ENCODE measurements at regions not wholly inside any gene's neighbourhood (a gene's known extent, or its start where the extent isn't known, plus 50 kb on each side); places are given as distances from the start of the nearest gene placed in this dataset.

DNA sequence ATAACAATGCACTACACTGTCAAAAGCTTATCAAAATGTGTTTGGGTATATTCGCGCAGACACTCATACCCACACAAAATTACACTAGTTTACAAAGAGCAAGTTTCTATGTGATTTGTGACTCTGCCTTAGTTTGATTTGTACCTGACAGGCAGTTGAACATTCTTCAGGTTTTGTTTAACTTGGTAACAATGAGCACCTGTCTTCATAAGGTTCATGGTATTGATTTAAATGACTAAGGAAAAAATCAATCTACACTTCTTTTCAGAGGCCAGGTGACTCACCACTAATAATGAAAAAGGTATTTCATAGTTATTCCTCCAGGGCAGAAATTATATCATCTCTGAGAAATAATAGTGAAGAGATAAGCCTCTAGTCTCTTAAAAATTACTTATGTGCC is 1114.6 kb upstream of the AGA start:
- no peak for DNase-seq (ENCODE audit: low read depth, low spot score)

DNA sequence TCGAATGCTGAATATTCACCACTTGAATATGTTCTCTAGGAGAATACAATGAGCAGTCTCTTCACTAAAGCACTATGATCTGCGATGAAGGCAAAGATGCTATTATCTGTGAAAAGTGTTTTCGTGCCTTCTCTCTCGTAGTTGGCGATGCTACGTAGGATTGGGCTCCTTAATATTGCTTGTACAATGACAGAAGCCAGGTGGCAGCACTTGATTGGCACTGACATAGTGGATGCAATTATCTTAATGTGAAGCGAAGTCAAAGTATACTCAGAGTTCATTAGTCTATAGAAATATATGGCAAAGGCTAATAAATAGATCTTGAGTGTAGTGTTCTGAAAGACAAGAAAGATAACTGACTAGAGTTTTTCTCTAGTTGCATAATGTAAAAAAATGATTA is 1135.7 kb upstream of the AGA start:
- DNase-seq (ENCODE audit: low read depth, low spot score), result no peak

DNA sequence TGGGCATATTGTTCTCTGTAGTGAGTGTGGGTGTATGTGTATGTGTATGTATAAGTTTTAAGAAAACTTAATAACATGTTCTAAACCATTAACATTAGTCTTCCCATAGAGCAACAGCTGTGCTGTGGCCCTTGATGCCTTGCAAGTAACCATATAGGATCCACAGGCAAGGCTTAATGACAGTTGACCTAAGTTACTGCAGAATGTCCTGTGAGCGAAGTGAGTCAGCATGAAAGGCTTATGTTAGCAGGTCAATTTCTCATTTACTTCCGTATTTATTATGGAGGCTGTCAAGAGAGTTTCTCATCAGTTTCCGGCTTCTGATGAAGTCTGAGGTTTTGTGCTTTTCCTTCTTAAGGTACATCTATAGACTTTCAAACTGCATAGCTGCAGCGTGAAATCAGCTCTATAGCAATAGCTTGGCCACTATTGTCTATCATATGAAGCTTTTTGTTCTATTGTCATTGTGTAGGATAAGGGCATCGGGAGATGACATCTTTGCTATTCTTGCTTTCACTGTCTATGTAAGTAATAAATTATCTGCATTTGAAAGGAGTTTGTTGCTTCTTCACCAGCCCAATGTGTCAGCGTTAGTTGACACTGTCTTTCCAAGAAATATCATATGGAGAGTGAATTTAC is 1153.4 kb upstream of the AGA start:
- no peak for DNase-seq (ENCODE audit: low read depth, low spot score)

DNA sequence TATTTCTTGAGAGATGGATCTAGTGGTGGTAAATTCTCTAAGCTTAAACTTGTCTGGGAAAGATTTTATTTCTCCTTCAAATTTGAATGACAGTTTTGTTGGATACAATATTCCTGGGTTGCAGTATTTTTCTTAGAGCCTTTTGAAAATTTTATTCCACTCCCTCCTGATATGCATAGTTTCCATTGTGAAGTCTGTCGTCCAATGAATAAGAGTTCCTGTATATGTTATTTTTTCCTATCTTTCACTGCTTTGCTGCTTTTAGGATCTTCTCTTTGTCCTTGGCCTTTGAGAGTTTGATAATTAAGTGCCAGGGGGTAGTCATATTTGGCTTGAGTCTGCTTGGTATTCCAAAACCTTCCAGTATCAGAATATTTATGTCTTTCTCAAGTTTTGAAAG is 1156.4 kb upstream of the AGA start:
- no peak for DNase-seq (ENCODE audit: low read depth, low spot score)

DNA sequence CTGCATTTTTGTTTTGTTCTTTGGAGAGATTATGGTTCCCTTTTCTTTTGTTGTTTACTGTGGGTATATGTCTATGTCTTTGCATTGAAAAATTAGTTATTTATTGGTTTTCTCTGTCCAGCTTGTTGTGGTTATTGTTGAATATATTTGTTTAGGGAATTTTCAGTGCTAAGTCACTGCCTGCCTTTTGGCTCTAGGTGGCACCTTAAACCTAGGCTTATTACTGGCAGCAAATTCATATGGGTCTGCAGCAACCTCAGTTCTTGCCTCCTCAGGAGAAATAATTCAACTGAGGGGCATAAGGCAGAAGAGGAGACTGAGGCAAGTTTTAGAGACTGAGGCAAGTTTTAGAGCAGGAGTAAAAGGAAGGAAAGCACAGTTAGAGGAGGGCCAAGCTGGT is 1157.3 kb upstream of the AGA start:
- no peak for DNase-seq (ENCODE audit: low read depth, low spot score)

DNA sequence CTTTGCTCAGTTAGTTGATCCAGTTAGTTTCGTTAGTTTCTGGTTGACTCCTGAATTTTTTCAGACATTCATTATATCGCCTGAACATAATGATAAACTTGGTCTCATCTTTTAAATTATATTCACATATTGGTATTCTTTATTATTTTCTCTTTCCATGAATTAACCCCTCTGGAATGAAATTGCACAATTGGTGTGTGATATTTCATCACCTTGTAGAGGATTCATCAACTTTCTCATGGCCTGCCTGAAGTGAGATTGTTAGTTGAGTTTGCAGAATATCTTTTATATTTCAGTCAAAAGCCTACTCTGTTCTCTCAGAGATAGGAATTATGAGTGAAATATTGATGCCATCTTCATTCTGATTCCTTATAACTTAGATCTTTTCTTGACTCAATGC is 1160.6 kb upstream of the AGA start:
- DNase-seq (ENCODE audit: low read depth, low spot score), result no peak

DNA sequence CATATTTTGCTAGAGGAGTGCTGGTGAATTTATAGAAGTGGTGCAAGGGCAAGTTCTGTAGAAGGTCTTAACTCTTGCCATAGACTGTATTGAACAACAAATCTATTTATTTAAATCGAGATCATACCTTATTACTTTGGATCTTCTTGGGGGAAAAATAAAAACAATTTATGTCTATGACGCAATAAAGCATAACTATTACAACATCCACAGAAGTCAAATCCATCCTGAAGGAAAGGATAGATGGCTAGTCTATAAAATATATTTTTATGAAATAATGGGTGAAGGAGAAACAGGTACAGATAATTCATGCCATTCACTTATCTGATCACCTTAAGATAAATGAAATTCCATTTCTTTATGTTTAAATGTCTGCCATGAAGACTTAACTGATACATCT is 1168.8 kb upstream of the AGA start:
- DNase-seq (ENCODE audit: low read depth, low spot score), result no peak

DNA sequence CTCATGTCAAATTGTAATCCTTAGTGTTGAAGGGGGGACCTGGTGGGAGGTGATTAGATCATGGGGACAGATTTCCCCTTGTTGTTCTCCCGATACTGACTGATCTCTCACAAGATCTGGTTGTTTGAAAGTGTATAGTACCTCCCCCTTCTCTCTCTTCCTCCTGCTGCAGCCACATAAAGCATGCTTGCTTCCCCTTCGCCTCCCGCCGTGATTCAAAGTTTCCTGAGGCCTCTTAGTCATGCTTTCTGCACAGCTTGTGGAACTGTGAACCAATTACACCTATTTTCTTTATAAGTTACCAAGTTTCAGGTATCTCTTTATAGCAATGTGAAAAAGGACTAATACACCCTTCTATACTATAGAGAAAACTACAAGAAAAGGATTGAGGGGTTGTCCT is 1170.5 kb upstream of the AGA start:
- DNase-seq (ENCODE audit: low read depth, low spot score), result no peak

DNA sequence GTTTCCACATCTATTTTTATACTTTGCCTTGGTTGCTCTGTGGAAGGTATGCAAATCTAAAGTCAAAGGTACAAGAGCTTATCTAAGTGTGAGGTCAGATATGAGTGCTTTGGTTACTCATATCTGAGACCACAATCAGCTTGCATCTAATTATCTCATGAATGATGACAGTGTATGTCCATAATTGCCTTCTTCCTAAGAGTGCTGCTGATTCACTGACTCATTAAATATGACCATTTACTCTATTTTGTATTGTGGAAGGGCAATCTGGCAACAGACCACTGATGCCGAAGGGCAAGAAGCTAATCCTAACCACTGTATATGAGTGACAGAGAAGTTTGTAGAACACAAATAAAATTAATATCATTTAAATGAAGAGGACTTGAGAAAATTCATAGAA is 1190.2 kb upstream of the AGA start:
- no peak for DNase-seq (ENCODE audit: low read depth, low spot score)

DNA sequence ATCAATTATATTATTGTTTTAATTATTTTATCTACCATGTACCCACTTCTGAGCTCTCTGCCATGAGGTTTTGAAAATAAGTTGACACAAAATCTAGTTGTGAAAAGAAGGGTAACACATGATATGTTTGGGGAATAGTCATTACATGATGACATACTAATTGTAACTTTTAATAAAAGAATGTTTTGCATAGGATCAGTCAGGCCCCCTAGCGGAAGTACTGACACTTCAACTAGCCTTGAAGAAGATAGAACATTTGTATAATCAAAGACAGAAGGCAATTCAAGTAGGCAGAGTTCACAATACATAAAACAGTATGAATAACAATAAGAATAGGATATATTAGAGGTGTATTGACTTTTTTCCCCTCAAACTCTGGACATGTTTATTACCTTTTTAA is 1191.0 kb upstream of the AGA start:
- no peak for DNase-seq (ENCODE audit: low read depth, low spot score)

DNA sequence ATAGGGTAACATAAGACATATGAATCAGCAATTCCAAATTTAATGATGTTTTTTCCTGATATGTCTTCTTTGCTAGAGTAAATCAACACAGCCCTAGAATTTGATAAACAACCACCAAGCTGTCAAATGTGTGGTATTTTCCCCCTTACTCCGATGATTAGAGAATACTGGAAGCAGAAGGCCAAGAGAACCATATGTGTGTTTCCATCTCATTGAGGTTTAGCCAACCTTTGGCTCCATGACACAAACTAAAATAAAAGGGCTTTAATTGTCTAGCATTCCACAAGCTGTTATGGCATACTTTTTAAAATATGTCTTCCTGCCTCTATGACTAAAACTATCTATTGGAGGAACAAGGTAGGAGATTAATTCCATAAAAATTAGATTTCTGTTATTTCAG is 1222.4 kb upstream of the AGA start:
- no peak for DNase-seq (ENCODE audit: low read depth, low spot score)

DNA sequence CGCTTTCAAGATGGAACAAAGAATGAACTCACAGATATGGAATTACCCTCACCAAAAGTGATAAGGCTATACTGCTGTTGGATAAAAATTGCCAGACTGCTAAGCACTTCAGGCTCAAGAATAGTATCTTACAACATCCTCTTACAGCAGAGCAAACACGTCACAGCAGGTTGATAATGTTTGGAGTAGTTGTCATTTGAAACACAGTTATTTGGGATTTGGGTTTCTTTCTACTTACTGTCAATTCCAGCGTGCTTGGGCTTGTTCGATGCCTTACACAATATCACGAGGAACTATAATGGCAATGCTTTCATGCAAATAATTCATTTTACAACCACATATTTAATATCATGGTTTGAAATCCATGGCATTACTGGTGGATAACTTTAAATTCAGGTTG is 1223.7 kb upstream of the AGA start:
- DNase-seq (ENCODE audit: low read depth, low spot score), result no peak

DNA sequence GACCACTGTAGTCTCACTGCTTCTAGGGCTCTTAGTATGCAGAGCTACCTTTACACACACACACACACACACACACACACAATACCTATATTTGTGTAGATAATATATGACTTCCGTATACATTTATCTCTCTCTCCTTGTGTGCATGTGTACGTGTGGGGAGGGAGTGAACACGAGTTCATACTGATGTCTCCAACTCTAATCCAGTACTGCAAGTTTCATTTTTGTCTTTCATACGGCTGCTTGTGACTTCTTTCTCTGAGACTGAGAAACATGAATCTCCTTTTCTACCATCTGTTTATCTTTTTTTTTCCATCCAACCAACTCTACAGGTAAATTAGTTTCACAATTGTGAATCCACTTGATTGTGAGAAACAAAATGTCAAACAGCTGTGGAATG is 1229.5 kb upstream of the AGA start:
- no peak for DNase-seq (ENCODE audit: low read depth, low spot score)

DNA sequence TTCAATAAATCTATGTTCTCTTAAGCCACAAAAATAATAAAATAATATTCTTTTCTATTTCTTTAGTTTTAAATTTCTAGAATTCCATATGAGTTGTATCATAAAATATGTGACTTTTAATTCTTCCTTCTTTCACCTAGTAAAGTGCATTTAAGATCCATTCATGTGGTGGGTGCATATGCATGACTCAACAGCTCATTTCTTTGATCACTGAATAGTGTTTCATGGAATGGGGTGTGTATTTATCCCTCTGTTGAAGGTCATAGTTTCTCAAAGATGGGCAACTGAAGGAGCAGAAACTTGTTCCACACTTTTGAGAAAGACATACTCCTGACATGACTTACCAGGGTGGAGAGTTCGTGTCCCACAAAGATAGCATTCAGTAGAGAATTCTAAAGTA is 1230.3 kb upstream of the AGA start:
- DNase-seq (ENCODE audit: low read depth, low spot score), result no peak

DNA sequence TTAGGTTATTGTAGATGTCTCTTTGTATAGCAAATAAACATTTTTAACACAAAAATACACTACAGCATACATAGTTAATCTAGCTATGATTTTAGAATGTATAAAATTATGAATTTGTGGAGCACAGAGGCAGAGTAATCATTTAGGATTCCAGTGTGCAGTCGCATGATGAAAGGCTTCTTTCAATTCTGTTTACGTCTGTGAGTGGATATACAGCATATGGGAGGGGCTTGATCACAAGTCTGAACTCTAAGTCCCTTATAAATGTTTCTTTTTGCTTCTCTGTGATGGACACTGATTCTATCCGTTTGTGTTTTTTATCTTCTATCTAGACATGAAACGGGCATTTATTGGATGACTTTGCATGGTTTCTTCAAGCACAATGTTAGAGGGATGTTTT is 1239.6 kb upstream of the AGA start:
- DNase-seq (ENCODE audit: low read depth, low spot score), result no peak

DNA sequence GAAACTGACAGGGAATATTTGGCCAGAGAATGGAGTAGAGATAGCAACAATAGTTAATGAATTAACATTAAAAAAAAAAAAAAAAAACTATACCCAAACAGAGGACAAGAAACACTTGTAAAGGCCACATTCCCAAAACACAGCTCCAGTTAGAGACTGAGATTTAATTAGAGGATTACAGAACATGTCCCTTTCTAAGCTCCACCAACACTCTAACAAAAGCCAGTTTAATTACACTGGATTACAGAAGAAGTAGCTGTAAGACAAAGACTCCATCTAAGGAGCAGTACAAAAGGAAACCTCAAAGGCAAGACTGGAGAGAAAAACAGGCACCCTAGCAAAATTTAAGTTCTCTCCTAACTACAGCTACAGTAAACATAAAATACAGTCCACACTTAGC is 1247.7 kb upstream of the AGA start:
- DNase-seq (ENCODE audit: low read depth, low spot score), result no peak

DNA sequence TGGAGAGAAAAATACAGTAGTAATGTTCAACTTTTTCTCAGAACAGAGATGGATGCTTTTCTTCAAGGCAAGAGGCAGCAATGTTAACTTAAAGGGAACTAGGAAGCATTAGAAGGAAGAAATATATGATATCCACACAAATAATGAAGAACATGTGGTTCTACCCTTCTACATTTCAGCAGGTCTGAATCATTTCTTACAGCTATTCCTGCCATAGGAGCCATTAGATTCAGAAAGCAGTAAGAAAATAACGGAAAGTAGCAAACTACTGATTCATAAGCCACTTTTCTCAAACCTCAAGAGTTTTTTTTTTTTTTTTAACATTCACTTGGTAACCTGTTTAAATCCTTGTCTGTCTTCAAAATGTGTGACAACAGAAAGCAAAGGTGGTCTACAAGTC is 1251.6 kb upstream of the AGA start:
- DNase-seq (ENCODE audit: low read depth, low spot score), result no peak

DNA sequence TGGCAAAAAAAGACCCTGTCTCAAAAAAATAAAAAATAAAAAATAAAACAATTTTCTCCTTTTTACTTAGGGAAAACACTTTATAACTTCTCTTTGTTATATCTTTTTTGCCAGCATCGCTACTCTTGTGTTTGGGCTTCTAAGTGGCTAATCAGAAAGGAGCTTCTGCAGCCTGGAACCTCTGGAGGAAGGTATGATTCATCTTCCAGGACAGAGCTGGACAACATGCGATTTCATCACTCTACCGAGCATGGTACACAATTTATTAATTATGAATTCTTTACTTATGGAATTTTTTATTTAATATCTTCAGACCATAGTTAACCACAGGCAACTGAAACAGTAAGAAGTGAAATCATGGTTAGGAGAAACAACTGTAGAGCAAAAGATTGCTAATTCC is 1254.3 kb upstream of the AGA start:
- DNase-seq (ENCODE audit: low read depth, low spot score), result no peak

DNA sequence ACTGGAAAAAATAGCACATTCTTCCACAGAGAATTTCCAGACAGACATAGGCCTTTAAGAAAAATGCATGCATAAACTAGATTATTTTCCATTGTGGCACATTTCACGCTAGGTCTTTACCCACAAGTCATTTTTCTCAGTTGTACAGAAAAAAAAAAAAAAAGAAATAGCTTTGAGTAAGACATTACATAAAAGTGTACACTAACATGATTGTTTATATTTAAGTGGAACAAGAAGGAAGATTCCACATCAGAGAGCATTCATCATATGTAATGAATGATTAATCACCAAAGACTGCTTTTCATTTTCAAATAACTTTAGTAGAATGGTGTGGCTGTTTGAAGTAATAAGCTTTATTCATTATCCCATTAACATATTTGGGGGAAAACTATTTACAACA is 1270.2 kb upstream of the AGA start:
- no peak for DNase-seq (ENCODE audit: low read depth, low spot score)

DNA sequence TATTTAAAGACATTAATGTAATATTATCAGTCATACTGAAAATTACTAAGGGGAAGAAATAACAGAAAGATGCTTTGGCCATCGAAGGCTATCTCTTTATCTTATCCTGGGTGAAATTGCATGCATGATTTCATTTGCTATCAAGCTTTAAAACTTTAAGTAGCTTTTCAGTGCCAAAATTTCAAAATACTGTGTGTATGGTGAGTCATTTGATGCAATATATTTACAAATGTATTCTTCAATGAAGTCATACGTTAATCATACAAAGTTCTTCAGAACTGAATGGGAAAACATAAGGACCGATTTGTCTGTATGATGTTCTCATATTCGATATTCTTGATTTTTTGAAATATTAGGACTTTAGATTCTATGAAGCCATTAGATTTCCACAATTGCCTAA is 1295.8 kb upstream of the AGA start:
- DNase-seq (ENCODE audit: low read depth, low spot score), result no peak

DNA sequence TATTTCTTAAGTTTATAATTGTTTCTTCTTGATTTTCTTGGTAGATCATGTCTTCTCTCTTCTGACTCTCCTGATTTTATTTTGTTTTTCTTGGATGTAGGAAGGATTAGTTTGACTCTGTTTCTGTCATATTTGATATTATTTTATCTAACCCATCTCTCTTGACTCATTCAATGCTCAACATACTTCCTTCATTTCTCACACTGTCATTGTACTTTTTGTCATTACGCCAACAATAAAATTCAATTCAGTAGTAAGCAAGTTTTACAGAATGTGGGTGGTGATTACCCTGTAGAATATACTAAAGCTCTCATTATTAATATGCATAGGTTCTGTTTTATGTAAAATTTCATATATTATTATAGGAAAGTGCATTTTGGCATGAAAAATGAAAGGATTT is 1303.0 kb upstream of the AGA start:
- no peak for DNase-seq (ENCODE audit: low read depth, low spot score)

DNA sequence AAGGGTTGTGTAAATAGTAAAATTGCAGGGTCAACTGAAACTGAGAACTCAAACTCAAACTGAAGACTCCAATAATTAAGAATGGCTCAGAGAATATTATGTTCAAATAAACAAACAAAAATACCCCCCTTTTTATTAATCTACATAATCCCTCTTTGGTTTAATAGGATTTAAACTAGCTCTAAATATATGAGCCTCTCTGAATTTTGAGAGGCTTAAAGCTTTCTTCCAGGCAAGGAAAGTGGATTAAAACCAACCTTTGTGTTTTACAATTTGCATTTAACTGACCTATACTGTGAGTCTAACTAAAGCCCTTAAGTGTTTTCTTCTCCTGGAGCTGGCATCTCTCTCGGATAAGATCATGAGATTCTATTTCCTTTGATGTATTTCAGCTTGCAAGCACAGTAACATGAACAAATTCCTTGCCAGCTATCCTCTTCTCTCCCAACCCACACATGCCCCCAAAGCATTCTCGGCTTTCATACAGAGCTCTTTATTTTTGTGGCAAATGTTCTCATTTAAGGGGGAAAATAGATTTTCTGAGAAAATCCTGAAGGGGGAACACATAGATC is 1310.8 kb upstream of the AGA start:
- no peak for DNase-seq (ENCODE audit: low read depth, low spot score)

DNA sequence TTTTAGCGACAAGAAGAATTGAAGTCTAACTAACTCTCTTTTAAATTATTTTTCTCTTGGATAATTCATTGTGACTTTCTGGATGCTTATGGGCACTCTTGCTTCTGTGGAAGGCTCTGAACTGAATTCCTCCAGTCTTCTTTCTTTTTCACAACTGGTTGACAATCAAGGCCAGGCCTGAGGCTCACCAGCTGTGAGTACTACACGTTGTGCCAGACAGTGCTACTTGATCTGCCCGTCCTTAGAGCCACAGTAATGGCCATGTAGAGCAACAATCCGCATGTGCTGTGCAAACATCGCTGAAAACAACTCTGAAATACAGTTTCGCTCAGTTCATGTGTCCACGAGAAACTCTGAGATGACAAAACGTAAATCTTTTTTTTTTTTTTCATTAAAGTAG is 1336.3 kb upstream of the AGA start:
- no peak for DNase-seq (ENCODE audit: low read depth, low spot score)

DNA sequence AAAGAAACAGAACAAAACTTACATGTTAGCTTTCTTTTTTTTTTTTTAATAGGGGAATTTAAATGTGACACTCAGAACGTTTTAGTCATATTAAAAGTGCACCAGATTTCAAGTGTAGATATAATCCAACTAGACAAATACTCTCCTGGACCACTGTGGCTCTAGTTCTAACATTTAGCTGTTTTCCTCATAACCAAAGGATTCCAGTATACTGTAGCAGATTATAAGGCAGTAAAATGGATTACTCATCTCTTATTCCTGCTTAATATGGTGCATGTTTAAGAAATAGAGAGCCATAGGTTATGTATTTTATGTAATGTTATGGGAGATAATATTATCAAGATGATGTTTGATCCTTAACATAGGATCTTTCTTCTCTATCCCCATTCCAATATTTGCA is 1339.5 kb upstream of the AGA start:
- no peak for DNase-seq (ENCODE audit: low read depth, low spot score)
